H1 (cell line): ENCODE measurements at regions not wholly inside any gene's neighbourhood (a gene's known extent, or its start where the extent isn't known, plus 50 kb on each side); places are given as distances from the start of the nearest gene placed in this dataset.

ENCODE experiments used
- SAP30 ChIP-seq: fragments of 300-600 bp; sonication (generic); IDR thresholded peaks from 2 replicates; pipeline ENCODE4 v1.7.1; 2012; ENCODE audit warnings: low read length, moderate library complexity, mild to moderate bottlenecking, inconsistent platforms; ENCODE audit not compliant: insufficient read depth, insufficient replicate concordance
- SP1 ChIP-seq: IDR thresholded peaks from 2 replicates; pipeline ENCODE4 v1.6.1; 2011; ENCODE audit warnings: low read depth, low read length
- TAF7 ChIP-seq: optimal IDR thresholded peaks from 2 replicates; pipeline ENCODE3; 2011; ENCODE audit warnings: low read depth, mild to moderate bottlenecking, inconsistent platforms, low read length, moderate library complexity, borderline replicate concordance
- TF ChIP-seq, protein P1 (sequence below): fragments of 300-600 bp; sonication (generic); IDR thresholded peaks from 2 replicates; pipeline ENCODE4 v1.7.1; 2012; ENCODE audit warnings: low read length, moderate library complexity, mild to moderate bottlenecking, inconsistent platforms; ENCODE audit not compliant: insufficient replicate concordance
- TF ChIP-seq, protein P2 (sequence below): IDR thresholded peaks from 2 replicates; pipeline ENCODE4 v1.6.1; 2012; ENCODE audit warnings: inconsistent platforms

GRCh38 chr1:238380167-238380566, 489.4 kb upstream of the ZP4 start (continued):
- TF ChIP-seq, protein P1, sequence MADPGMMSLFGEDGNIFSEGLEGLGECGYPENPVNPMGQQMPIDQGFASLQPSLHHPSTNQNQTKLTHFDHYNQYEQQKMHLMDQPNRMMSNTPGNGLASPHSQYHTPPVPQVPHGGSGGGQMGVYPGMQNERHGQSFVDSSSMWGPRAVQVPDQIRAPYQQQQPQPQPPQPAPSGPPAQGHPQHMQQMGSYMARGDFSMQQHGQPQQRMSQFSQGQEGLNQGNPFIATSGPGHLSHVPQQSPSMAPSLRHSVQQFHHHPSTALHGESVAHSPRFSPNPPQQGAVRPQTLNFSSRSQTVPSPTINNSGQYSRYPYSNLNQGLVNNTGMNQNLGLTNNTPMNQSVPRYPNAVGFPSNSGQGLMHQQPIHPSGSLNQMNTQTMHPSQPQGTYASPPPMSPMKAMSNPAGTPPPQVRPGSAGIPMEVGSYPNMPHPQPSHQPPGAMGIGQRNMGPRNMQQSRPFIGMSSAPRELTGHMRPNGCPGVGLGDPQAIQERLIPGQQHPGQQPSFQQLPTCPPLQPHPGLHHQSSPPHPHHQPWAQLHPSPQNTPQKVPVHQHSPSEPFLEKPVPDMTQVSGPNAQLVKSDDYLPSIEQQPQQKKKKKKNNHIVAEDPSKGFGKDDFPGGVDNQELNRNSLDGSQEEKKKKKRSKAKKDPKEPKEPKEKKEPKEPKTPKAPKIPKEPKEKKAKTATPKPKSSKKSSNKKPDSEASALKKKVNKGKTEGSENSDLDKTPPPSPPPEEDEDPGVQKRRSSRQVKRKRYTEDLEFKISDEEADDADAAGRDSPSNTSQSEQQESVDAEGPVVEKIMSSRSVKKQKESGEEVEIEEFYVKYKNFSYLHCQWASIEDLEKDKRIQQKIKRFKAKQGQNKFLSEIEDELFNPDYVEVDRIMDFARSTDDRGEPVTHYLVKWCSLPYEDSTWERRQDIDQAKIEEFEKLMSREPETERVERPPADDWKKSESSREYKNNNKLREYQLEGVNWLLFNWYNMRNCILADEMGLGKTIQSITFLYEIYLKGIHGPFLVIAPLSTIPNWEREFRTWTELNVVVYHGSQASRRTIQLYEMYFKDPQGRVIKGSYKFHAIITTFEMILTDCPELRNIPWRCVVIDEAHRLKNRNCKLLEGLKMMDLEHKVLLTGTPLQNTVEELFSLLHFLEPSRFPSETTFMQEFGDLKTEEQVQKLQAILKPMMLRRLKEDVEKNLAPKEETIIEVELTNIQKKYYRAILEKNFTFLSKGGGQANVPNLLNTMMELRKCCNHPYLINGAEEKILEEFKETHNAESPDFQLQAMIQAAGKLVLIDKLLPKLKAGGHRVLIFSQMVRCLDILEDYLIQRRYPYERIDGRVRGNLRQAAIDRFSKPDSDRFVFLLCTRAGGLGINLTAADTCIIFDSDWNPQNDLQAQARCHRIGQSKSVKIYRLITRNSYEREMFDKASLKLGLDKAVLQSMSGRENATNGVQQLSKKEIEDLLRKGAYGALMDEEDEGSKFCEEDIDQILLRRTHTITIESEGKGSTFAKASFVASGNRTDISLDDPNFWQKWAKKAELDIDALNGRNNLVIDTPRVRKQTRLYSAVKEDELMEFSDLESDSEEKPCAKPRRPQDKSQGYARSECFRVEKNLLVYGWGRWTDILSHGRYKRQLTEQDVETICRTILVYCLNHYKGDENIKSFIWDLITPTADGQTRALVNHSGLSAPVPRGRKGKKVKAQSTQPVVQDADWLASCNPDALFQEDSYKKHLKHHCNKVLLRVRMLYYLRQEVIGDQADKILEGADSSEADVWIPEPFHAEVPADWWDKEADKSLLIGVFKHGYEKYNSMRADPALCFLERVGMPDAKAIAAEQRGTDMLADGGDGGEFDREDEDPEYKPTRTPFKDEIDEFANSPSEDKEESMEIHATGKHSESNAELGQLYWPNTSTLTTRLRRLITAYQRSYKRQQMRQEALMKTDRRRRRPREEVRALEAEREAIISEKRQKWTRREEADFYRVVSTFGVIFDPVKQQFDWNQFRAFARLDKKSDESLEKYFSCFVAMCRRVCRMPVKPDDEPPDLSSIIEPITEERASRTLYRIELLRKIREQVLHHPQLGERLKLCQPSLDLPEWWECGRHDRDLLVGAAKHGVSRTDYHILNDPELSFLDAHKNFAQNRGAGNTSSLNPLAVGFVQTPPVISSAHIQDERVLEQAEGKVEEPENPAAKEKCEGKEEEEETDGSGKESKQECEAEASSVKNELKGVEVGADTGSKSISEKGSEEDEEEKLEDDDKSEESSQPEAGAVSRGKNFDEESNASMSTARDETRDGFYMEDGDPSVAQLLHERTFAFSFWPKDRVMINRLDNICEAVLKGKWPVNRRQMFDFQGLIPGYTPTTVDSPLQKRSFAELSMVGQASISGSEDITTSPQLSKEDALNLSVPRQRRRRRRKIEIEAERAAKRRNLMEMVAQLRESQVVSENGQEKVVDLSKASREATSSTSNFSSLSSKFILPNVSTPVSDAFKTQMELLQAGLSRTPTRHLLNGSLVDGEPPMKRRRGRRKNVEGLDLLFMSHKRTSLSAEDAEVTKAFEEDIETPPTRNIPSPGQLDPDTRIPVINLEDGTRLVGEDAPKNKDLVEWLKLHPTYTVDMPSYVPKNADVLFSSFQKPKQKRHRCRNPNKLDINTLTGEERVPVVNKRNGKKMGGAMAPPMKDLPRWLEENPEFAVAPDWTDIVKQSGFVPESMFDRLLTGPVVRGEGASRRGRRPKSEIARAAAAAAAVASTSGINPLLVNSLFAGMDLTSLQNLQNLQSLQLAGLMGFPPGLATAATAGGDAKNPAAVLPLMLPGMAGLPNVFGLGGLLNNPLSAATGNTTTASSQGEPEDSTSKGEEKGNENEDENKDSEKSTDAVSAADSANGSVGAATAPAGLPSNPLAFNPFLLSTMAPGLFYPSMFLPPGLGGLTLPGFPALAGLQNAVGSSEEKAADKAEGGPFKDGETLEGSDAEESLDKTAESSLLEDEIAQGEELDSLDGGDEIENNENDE, result no peak
- TF ChIP-seq SP1 (peak; percentile 48; the same call in 1 of the 2 replicates), SAP30 (no peak), TAF7 (no peak)
- TF ChIP-seq, protein P2, sequence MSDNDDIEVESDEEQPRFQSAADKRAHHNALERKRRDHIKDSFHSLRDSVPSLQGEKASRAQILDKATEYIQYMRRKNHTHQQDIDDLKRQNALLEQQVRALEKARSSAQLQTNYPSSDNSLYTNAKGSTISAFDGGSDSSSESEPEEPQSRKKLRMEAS, result no peak
